ENCODE measurements at regions not wholly inside any gene's neighbourhood (a gene's known extent, or its start where the extent isn't known, plus 50 kb on each side); places are given as distances from the start of the nearest gene placed in this dataset.

DNA sequence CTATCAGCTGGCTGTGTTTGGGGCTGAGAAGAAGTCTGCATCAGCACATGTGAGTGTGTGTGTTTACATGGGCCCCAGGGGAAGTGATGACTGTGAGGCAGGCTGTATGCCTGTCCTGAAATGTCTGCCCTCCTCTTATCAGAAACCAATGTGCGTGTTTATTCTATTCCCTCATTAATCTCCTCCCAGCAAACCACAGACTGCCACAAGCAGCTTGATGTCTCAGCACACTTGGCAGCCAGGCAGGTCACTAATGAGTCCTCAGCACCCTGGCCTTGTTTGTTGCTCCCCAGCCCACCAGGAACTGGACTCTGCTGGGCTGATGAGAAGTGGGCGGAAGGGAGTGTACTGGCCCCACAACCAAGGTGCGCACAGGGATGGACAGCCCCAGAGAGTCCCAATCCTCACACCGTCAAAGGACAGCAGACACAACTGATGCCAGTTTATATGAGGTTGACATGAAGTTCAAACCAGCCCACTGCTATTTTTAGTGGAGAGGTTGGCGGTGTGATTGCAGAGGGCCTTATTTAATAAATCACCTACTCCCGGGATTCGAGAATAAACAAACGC, 225.8 kb downstream of the ETS1 start:
- Mint-ChIP-seq H3K9me3 (no peaks in the 10 kb centered on the region), H3K27ac (ENCODE audit: unreplicated experiment) (no peak overlapping the region), H3K4me1 (no peaks in the 10 kb centered on the region), H3K27me3 (ENCODE audit: low read depth) (peaks cover 6% of the 10 kb centered on the region), H3K36me3 (ENCODE audit: low read depth) (no peaks in the 10 kb centered on the region), H3K4me3 (no peak overlapping the region)
- TF ChIP-seq, protein P1, sequence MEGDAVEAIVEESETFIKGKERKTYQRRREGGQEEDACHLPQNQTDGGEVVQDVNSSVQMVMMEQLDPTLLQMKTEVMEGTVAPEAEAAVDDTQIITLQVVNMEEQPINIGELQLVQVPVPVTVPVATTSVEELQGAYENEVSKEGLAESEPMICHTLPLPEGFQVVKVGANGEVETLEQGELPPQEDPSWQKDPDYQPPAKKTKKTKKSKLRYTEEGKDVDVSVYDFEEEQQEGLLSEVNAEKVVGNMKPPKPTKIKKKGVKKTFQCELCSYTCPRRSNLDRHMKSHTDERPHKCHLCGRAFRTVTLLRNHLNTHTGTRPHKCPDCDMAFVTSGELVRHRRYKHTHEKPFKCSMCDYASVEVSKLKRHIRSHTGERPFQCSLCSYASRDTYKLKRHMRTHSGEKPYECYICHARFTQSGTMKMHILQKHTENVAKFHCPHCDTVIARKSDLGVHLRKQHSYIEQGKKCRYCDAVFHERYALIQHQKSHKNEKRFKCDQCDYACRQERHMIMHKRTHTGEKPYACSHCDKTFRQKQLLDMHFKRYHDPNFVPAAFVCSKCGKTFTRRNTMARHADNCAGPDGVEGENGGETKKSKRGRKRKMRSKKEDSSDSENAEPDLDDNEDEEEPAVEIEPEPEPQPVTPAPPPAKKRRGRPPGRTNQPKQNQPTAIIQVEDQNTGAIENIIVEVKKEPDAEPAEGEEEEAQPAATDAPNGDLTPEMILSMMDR (conservative IDR thresholded peaks at IDR 0.05): no peak
- DNase-seq (ENCODE audit: low read depth, low spot score): no peak

DNA sequence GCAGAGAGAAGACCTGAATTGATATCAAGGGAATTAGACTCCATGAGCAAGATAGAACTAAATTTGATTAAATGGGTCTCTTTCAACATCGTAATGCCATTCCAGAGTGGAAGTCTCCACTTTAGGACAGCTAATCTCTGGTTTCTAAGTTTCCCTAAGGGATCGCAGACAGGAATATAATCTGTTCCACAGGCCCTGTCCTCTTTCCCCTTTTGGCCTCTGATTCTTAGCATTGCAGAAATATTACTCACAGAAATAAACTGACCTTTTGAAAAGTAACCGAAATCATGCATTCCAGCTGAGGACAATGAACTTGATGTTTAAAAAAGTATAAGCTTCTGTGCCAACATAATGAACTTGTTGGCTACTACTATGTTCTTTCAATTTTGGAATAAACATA, 227.8 kb downstream of the ETS1 start:
- TF ChIP-seq, protein P1 (conservative IDR thresholded peaks at IDR 0.05): no peak
- Mint-ChIP-seq H3K4me1 (no peaks in the 10 kb centered on the region), H3K9me3 (no peaks in the 10 kb centered on the region), H3K36me3 (ENCODE audit: low read depth) (no peaks in the 10 kb centered on the region), H3K27ac (ENCODE audit: unreplicated experiment) (no peak overlapping the region), H3K4me3 (no peak overlapping the region), H3K27me3 (ENCODE audit: low read depth) (peaks cover 6% of the 10 kb centered on the region)
- no peak for DNase-seq (ENCODE audit: low read depth, low spot score)

DNA sequence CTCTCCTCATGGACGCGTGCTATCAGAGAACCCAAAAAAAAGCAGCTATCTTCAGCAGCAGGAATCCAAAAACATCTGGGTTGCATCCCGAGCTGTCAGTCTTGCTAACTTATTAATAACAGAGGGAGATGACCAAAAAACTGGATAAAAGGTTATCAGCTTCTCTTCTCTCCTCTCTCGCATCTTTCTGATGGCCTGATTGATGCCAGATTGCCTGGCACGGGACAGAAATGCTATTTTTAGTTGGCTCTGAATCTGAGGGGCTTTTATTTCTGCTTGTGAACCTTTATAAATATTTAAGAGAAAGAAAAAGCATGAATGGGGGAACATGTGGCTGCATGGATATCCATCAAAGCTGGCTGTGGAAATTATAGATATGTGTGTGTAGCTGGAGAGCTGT, 230.3 kb downstream of the ETS1 start:
- H3K27me3 Mint-ChIP-seq (ENCODE audit: low read depth): peaks cover 3% of the 10 kb centered on the region
- H3K4me3 Mint-ChIP-seq: no peak overlapping the region
- DNase-seq (ENCODE audit: low read depth, low spot score): no peak
- H3K4me1 Mint-ChIP-seq: peaks cover 4% of the 10 kb centered on the region
- no peaks in the 10 kb centered on the region for H3K9me3 Mint-ChIP-seq
- no peak overlapping the region for H3K27ac Mint-ChIP-seq (ENCODE audit: unreplicated experiment)
- no peaks in the 10 kb centered on the region for H3K36me3 Mint-ChIP-seq (ENCODE audit: low read depth)
- TF ChIP-seq, protein P1 (conservative IDR thresholded peaks at IDR 0.05): no peak

DNA sequence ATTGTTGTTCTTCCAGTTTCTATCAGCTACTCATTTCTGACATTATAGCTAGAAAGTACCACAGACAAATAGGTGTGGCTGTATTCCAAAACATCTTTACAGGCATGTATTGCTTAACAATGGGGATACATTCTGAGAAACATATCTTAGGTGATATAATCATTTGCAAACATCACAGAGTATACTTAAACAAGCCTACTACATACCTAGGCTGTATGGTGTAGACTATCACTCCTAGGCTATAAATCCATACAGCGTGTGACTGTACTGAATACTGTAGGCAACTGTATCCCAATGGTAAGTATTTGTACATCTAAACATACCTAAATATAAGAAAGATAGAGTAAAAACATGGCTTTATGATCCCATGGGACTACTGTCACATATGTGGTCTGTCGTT, 231.8 kb downstream of the ETS1 start:
- TF ChIP-seq, protein P1 (conservative IDR thresholded peaks at IDR 0.05): no peak
- Mint-ChIP-seq H3K4me3 (no peak overlapping the region), H3K9me3 (no peaks in the 10 kb centered on the region), H3K36me3 (ENCODE audit: low read depth) (no peaks in the 10 kb centered on the region), H3K27me3 (ENCODE audit: low read depth) (peaks cover 3% of the 10 kb centered on the region), H3K27ac (ENCODE audit: unreplicated experiment) (no peak overlapping the region), H3K4me1 (peaks cover 4% of the 10 kb centered on the region)
- no peak for DNase-seq (ENCODE audit: low read depth, low spot score)

DNA sequence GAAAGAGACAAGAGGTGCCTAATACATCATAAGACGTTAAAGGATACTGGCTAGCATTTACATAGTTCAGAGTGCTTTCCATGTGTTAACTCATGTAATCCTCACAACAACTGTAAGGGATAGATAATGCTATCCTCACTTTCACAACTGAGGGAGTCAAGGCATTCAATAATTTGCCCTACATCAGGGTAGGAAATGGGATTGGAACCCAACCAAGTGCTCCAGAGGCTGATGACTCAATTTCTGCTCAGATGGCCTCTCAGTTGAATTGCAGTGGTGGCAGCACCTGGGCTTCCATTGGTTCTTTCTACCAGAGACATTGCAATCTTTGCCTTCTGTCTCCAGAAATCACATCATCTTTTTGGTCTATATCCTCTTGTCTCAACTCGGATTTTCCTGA, 232.9 kb downstream of the ETS1 start:
- Mint-ChIP-seq H3K27ac (ENCODE audit: unreplicated experiment) (no peak overlapping the region), H3K4me3 (no peak overlapping the region), H3K9me3 (no peaks in the 10 kb centered on the region), H3K4me1 (peaks cover 4% of the 10 kb centered on the region), H3K36me3 (ENCODE audit: low read depth) (no peaks in the 10 kb centered on the region), H3K27me3 (ENCODE audit: low read depth) (peaks cover 3% of the 10 kb centered on the region)
- no peak for DNase-seq (ENCODE audit: low read depth, low spot score)
- TF ChIP-seq, protein P1 (conservative IDR thresholded peaks at IDR 0.05): no peak

All from neural crest cell (in vitro differentiated cells).